Frontal cortex (tissue), 3 donors: ENCODE measurements at regions not wholly inside any gene's neighbourhood (a gene's known extent, or its start where the extent isn't known, plus 50 kb on each side); places are given as distances from the start of the nearest gene placed in this dataset.

Experiments used
- DNase-seq, 2 donors: peaks; one replicate each; pipeline ENCODE4 v3.0.0; 2012; ENCODE audit warnings: low spot score in 2 of 2
- FAIRE-seq: peaks from 2 replicates; lab custom pipeline; 2012; peaks lifted over from hg19 to GRCh38; lab: Jason Lieb, UNC
- donor health status: control.
- donor health status: control.
- donor health status: control.

DNA sequence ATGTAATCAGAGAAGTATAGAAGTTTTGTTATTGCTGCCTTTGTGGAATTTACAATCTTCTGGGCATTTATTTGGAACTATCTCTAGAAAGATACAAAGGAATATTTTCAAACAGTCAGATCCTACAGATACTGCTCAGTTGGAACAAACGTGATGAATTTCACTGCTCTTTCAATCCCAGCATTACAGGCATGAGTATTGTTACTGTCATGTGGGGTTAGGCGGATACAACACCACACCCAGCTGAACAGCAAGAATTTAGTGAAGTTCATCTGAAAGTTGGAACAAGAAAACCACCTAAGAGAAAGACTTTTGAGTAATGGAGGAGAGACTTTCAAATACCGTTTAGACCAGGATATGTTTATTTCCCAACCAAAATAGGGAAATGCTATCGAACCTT, 123.3 kb upstream of the PLXNC1 start:
- DNase-seq: no peak
- no peak for FAIRE-seq

DNA sequence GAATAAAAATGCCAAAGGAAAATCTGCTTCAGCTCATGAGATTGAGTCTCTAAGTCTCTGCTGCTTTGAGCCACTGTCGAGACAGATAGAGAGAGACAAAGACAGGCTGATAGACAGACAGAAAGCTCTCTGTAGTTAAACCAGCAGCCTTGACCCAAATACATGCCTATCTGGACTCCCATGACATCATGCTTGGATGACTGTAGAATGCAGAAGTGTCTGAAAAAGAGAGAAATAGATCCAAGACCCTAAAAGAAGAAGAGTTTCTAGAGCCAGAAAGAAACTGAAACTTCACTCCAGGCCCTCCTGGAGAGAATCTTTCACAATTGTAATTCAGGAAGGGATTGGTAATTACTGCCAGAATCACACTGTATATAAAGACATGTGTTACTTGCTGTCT, 122.6 kb upstream of the PLXNC1 start:
- DNase-seq (no peak), FAIRE-seq (no peak)

DNA sequence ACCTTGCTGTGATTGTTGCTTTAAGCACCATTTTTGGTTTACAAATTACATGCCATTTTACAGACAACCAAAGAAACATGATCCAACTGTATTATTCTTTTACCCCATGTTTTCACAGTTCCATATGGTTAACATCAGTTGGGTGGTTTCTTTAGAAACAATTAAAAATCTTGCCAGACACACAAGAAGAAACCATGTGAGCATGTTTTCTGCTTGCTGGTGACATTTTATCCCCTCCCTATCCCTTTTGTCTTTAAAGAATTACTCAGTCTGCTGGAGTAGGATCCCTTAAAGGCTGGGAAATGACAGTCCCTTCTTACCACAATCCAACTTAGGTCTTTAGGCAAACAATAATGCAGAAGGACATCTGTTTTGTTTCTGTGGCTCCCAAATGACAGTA, 121.8 kb upstream of the PLXNC1 start:
- FAIRE-seq (no peak), DNase-seq (no peak)

DNA sequence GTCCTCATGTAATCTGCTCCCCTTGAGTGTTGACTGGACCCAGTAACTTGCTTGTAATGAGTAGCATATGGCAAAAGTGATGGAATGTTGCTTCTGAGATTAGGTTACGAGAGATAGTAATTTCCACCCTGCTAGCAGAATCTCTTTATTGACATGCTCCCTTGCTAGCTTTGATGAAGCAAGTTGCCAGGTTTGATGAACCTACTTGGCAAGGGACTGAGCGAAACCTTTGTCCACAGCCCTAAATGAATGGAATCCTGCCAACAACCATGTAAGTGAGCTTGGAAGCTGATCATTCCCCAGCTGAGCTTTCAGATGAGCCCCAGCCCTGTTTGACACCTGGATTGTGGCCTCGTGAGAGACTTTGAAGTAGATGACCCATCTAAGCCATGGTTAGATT, 120.8 kb upstream of the PLXNC1 start:
- FAIRE-seq: no peak
- DNase-seq: no peak

DNA sequence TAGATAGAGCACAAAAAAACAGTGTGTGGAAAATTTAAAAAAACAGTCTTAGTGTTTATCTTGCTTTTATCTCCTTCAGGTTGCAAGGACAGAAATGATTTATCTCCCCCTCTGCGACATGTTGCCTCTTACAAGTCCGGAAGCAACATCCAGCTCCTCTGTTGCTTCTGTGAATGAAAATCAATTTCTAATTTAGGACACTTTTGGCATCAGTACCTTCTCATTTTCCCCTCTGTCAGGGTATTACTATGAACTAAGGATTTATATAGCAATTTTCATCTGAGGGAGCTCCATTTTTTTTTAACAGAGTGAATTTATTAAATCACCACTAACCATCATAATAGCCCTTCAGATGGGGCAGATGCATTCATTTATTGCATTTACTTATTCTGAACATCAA, 116.6 kb upstream of the PLXNC1 start:
- no peak for DNase-seq
- FAIRE-seq: no peak

DNA sequence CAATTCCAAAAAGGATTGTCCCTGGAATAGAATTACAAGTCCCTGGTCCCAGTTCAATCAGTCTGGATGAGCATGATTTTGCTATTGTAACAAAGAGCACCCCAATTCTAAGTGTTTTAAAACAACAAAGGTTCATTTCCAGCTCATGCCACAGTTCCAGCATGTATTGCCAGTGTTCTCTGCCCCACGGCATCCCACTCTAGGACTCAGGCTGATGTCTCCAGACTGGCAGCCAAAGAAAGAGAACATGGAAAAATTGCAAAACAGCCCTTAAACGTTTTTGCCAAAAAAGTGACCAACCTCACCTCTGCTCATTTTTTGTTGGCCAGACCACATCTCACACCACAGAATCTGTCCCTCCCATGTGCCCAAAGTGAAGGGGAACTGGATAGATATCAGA, 116.0 kb upstream of the PLXNC1 start:
- DNase-seq (no peak), FAIRE-seq (no peak)

DNA sequence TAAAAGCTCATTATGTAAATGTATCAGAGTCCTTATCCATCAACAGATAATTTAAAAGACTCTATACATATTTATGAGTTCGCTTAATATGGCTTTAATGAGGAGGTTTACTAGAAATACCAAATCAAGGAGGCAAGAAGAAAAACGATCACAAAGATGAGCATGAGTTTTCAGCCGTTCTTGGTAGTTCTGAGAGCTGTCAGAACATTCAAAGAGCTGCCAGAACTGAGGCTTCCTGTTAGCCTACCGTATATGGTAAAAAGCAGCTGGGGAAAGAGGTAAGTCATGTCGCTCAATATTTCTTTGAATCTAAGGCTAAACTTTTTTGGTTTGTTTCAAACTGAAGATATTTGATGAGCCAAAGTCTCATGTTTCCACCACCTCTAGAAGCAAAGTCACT, 115.3 kb upstream of the PLXNC1 start:
- DNase-seq: no peak
- FAIRE-seq: no peak

DNA sequence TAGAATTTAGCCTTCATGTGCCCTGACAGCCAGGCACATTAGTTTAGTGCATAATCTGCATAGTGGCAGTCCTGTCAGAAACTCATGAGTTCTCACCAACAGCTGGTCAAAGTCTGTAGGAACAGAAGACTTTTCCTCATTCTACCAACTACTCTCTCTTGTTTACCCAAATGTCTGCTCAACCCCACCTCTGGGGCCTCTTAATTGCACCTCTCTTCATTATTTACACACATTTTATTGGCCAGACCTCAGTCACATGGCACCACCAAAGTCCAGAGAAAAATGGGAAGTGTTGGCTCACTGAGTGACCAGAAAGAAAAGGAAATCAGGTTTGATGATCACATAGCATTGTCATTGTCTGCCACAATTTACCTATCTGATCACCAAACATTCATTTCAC, 114.6 kb upstream of the PLXNC1 start:
- FAIRE-seq: no peak
- no peak for DNase-seq

DNA sequence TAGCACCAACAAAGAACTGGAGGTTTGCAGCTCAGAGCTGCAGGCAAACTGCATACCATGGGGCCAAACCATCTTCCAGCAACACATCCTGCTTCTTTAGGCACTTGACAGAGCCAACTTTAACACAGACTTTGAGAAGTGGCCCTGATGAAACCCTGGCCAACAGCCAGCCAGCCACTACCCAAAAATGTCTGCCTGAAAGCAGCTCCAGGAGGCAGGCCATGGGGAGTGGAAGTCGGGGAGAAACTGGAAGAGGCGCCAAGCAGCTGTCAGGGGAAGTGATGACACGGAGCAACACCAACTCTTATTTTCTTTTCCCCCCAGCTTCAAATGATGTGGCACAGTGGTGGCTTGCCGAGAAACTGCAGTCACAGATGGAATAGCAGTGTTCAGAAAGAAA, 110.9 kb upstream of the PLXNC1 start:
- DNase-seq: no peak
- no peak for FAIRE-seq

DNA sequence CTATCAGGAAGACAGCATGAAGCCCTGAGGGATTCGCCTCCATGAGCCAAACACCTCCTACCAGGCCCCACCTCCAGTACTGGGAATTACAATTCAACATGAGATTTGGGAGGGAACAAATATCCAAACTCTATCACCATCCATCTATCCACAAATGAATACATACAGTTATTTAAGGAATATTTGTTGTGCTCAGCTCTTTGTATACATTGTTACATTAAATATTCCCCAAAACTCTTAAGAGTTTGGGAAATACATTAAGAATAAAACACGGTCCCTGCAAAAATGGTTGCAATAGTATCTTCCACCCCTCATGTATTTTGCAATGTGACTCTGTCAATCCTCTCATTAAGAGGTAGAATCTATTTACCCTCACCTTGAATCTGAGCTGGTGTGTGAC, 109.8 kb upstream of the PLXNC1 start:
- FAIRE-seq (no peak), DNase-seq (no peak)

DNA sequence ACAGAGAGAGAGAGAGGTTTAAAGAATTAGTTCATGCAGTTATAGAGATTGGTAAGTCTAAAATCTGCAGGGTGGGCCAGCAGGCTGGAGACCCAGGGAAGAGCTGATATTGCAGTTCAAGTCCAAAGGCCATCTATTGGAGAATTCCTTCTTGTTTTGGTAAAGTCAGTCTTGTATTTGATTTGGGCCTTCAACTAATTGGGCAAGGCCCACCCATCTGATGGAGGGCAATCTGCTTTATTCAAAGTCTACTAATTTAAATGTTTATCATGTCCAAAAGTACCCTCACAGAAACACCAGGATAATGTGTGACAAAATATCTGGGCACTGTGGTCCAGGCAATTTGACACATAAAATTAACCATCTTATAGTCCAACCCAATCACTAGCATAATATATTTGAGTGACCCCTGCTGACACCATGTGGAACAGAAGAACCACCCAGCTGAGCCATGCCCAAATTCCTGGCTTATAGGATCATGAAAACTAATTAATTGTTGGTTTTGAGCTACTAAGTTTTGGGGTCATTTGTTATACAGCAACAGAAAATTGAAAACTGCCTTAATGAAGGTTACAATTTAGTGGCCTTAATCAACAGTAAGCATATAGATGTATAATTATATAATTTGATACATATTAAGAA, 109.1 kb upstream of the PLXNC1 start:
- DNase-seq (no peak), FAIRE-seq (no peak)

DNA sequence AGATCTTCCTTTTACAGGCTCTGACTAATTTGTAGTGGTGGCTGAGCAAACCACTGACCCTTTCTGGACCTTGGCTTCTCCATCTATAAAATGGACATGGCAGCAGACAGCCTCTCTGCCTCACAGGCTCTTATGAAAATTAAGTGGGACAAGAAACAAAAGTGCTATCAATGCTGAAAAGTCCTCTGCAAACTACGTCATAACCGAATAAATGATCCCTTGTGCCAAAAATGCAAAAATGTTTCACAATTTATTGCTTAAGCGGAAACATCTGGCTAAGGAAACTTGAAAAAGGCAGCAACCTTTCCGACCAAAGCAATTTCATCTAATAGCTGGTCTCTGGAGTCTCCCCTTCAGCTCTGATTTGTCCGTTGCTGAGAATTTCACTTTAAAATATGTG, 108.5 kb upstream of the PLXNC1 start:
- no peak for FAIRE-seq

DNA sequence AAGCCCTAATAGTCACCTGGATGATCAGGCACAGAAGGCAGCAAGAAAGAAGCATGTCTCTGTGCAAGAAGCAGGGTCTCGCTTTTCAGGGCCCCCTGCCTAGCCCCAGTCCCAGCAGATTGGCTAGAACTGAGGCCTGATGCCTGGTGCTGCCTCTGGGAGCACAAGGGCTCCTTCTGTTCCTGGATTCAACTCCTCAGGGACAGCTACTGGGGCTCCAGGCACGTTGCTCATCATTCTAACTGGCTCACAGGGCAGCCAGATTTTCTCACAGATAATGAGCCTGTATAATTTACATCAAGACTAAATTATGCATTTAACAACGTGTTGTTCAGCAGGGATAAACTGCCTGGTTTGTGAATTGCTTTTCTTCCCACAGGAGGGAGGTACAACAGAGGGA, 106.5 kb upstream of the PLXNC1 start:
- no peak for FAIRE-seq

More for the DNA sequence above, 108.5 kb upstream of the PLXNC1 start:
- no peak for DNase-seq

DNA sequence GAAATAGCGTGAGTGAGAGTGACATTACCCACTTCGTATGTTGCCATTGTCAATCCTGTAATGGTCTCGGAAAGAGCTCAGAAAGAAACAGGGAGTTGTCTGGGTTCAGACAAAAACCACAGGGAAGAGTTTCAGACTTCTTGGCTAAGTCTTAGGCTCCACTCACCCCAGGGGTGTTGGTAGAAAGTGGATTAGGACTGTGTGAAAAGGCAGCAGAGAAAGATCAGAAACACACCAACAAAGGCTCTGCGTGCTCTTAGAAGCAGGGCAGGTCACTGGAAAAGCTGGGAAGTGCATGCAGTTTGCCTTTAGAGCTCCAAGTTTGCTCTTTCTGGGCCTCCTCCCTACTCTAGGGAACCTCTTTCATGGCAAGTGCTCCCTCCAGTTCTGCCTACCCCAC, 106.1 kb upstream of the PLXNC1 start:
- no peak for DNase-seq
- FAIRE-seq: no peak

More for the DNA sequence above, 106.5 kb upstream of the PLXNC1 start:
- DNase-seq: no peak

DNA sequence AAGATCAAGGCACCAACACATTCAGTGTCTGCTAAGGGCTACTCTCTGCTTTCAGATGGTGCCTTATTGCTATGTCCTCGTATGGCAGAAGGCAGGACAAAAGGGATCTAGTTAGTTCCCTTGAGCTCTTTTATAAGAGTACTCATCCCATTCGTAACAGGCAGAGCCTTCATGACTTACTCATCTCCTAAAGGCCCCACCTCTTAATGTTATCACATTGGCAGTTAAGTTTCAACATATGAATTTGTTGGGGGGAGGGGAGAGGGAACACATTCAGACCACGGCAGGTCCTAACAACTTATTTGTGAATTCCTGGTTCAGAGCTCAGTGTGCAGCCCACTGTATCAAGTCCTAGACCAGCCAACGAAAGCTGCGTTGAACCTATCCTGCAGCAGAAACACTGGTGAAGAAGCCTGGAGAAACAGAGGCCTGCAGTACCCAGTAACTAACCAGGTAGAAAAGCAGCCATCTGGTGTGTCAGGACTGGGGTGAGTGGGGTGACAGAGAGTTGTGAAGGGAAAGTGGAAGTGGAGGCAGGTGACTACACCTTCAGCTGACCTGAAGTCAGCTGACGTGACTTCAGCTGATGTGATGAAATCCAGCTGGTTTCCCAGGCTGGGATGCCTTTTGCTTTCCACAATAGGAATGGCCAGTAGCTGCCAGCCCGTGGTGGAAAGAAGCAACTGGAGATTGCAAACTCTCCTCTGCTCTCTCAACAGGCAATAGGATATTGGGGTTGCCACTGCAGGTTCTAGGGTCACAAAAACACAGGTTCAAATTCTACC, 101.6 kb upstream of the PLXNC1 start:
- FAIRE-seq (no peak), DNase-seq (no peak)

DNA sequence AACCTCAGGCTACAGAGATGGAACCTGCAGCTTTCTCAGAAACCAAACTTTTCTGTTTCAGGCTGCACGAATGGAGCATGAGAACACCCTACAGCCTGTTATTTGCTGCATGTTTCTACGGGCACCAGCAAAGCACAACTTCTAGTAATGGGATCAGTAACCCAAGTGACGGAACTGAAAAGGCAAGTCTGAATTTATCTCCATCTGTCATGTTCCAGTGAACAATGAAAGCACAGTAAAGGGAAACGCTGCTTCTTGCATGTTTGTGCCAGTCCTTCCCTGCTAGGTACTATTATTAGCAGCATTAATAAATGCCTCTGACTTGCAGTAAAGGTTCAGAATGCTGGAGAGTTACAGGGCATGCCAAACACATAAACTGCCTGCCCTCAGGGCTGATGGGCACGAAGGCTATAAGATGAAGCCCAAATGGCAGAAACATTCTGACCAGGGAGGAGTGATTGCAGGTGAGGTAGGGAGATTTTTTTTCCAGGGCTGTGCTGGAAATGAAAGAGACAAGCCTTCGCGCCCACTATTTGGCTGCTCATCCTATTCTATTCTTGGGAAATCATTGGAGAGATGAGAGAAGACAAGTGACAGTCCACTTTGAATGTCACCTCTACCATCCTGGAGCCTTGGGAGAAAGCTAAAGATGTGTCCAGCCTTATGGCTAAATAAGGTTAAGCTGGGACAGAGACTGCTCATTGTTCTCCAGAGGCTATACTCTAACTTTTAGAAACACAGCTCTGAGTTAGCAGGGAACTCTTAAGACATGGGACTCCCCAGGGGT, 100.4 kb upstream of the PLXNC1 start:
- DNase-seq (no peak), FAIRE-seq (no peak)

DNA sequence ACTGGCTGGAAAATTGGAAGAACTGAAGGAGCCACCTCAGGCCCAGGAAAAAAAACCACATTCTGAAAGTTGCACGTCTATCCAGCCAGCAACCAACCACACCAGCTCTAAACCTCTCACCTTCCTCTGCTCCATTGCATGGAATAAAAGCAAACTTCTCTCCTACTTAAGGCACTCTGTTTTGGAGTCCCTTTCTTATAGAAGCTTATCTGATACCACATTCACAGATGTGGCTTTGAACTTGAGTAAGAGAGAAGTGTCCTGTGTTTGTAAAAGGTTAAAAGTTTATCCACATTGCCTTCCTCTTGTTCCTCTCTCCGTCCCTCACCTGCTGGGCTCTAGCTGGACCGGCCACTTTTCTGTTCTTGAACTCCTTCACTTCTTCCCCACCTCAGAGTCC, 99.6 kb upstream of the PLXNC1 start:
- DNase-seq (no peak), FAIRE-seq (no peak)

DNA sequence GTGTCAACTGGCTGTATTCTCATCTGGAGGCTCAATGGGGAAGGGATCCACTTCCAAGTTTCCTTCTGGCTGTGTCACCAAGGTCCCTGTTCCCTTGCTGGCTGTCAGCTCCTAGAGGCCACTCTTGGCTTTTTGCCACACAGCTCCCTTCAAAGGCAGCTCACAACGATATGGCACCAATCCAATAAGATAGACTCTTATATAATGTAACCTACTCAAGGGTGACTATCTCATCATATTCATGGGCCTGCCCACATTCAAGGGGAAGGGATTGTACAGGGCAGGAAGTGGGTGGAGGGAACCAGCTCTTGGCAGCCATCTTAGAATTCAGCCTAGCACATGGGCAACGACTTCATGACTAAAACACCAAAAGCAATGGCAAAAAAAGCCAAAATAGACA, 98.7 kb upstream of the PLXNC1 start:
- FAIRE-seq (no peak), DNase-seq (no peak)

DNA sequence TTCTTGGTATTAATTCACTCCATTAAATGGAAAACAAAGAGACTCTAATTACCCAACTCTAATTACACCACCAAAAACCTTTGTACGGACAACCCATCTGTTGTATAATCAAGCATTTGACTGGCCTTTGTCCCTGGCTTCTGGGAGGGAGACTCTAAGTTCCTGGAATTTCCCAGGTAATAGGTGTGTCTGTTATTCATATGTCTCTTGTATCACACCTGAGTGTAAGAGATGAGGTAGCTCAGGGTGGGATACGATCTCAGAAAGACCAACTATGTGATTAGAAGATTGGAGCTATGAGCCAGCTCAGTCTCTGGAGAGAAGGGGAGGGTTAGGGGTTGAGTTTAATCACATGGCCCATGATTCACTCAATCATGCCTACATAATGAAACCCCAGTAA, 94.7 kb upstream of the PLXNC1 start:
- DNase-seq (no peak), FAIRE-seq (no peak)

DNA sequence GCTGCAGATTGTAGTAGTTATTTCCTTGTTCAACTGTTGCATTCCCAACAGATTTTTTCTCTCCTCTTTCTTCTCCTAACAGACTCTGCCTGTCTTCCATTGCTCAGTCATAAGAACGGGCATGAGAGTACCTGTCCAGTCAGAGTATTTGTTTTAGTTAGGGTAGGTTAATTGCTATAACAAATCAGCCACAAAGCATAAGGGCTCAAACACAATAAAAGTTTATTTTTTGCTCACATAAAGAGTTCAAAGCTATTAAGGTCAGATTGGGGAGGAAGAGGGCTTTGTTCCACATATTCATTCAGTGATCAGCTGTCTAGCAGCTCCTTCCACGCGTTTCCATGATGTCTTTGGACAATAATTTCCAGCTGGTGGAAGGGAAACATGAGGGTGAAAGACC, 92.8 kb upstream of the PLXNC1 start:
- no peak for DNase-seq
- no peak for FAIRE-seq
